Effector memory CD8-positive, alpha-beta T cell (primary cell): ENCODE measurements at regions not wholly inside any gene's neighbourhood (a gene's known extent, or its start where the extent isn't known, plus 50 kb on each side); places are given as distances from the start of the nearest gene placed in this dataset.

Source experiments
- ATAC-seq: fragments of 150-1000 bp; cut with Tn5 transposase; replicated peaks from 2 replicates; pipeline ENCODE4 v1.10.0; 2021; ENCODE audit warnings: mild to moderate bottlenecking, moderate library complexity
- DNase-seq, 3 experiments: peaks; one replicate each; pipeline ENCODE4 v3.0.0; 2021
- H3K27ac Mint-ChIP-seq, 2 donors: one replicate each; pipeline ENCODE4 v1.8.0; 2022; ENCODE audit warnings: mild to moderate bottlenecking in 2 of 2, mixed read lengths in 2 of 2, moderate library complexity in 2 of 2
- H3K27me3 Mint-ChIP-seq, 2 donors: one replicate each; pipeline ENCODE4 v1.8.0; 2022; ENCODE audit warnings: mixed read lengths in 2 of 2
- H3K36me3 Mint-ChIP-seq: one replicate; pipeline ENCODE4 v1.8.0; 2022; ENCODE audit warnings: mild to moderate bottlenecking, moderate library complexity, mixed read lengths; ENCODE audit not compliant: insufficient read depth
- H3K4me1 Mint-ChIP-seq, 2 donors: one replicate each; pipeline ENCODE4 v1.8.0; 2022; ENCODE audit warnings: low read depth in 2 of 2, mixed read lengths in 2 of 2
- H3K4me3 Mint-ChIP-seq, 2 donors: one replicate each; pipeline ENCODE4 v1.8.0; 2022; ENCODE audit warnings: mild to moderate bottlenecking in 2 of 2, mixed read lengths in 2 of 2, moderate library complexity in 2 of 2
- H3K9me3 Mint-ChIP-seq, 2 donors: one replicate each; pipeline ENCODE4 v1.8.0; 2022; ENCODE audit warnings: mixed read lengths in 2 of 2

- no peaks in the 10 kb centered on the region for H3K4me1 Mint-ChIP-seq
- H3K27me3 Mint-ChIP-seq = peaks cover 6 to 20% of the 10 kb centered on the region in 2 donors
- H3K9me3 Mint-ChIP-seq = no peaks in the 10 kb centered on the region
- DNase-seq (no peak), ATAC-seq (no peak)
- H3K36me3 Mint-ChIP-seq = no peaks in the 10 kb centered on the region
- H3K4me3 Mint-ChIP-seq = no peak overlapping the region
- no peak overlapping the region for H3K27ac Mint-ChIP-seq
Observed at GRCh38 chr6:165913676-165914570, 250.9 kb upstream of the PDE10A start.

GRCh38 chr6:165910184-165910966 is 247.3 kb upstream of the PDE10A start:
- ATAC-seq = no peak
- no peaks in the 10 kb centered on the region for H3K4me1 Mint-ChIP-seq
- H3K27me3 Mint-ChIP-seq = peaks cover 6 to 25% of the 10 kb centered on the region in 2 donors
- H3K4me3 Mint-ChIP-seq = no peak overlapping the region
- H3K36me3 Mint-ChIP-seq = peaks cover 2% of the 10 kb centered on the region
- no peak for DNase-seq
- no peaks in the 10 kb centered on the region for H3K9me3 Mint-ChIP-seq
- H3K27ac Mint-ChIP-seq = no peak overlapping the region

GRCh38 chr6:165906736-165907135 is 243.7 kb upstream of the PDE10A start:
- Mint-ChIP-seq H3K36me3 (peaks cover 2% of the 10 kb centered on the region), H3K4me1 (no peaks in the 10 kb centered on the region), H3K4me3 (no peak overlapping the region), H3K27ac (no peak overlapping the region), H3K9me3 (no peaks in the 10 kb centered on the region), H3K27me3 (peaks cover 14 to 25% of the 10 kb centered on the region in 2 donors)
- ATAC-seq (no peak), DNase-seq (no peak)

GRCh38 chr6:165905744-165906143 is 242.7 kb upstream of the PDE10A start:
- DNase-seq (no peak), ATAC-seq (no peak)
- H3K27ac Mint-ChIP-seq = no peak overlapping the region
- peaks cover 2% of the 10 kb centered on the region for H3K36me3 Mint-ChIP-seq
- peaks cover 16 to 29% of the 10 kb centered on the region in 2 donors for H3K27me3 Mint-ChIP-seq
- no peaks in the 10 kb centered on the region for H3K4me1 Mint-ChIP-seq
- H3K9me3 Mint-ChIP-seq = no peaks in the 10 kb centered on the region
- H3K4me3 Mint-ChIP-seq = no peak overlapping the region

- Mint-ChIP-seq H3K4me1 (no peaks in the 10 kb centered on the region), H3K27me3 (peaks cover 28 to 33% of the 10 kb centered on the region in 2 donors), H3K9me3 (no peaks in the 10 kb centered on the region), H3K36me3 (no peaks in the 10 kb centered on the region), H3K27ac (no peak overlapping the region), H3K4me3 (no peak overlapping the region)
- DNase-seq (no peak), ATAC-seq (no peak)
Observed at GRCh38 chr6:165900970-165901369, 237.9 kb upstream of the PDE10A start.

GRCh38 chr6:165899611-165900010 is 236.6 kb upstream of the PDE10A start:
- DNase-seq (no peak), ATAC-seq (no peak)
- H3K36me3 Mint-ChIP-seq = no peaks in the 10 kb centered on the region
- H3K4me3 Mint-ChIP-seq = no peak overlapping the region
- no peak overlapping the region for H3K27ac Mint-ChIP-seq
- H3K27me3 Mint-ChIP-seq = peaks cover 32 to 42% of the 10 kb centered on the region in 2 donors
- H3K4me1 Mint-ChIP-seq = no peaks in the 10 kb centered on the region
- H3K9me3 Mint-ChIP-seq = no peaks in the 10 kb centered on the region

GRCh38 chr6:165895421-165896165 is 232.6 kb upstream of the PDE10A start:
- peaks cover 31 to 59% of the 10 kb centered on the region in 2 donors for H3K27me3 Mint-ChIP-seq
- DNase-seq (no peak), ATAC-seq (no peak)
- no peaks in the 10 kb centered on the region for H3K36me3 Mint-ChIP-seq
- H3K27ac Mint-ChIP-seq = no peak overlapping the region
- H3K4me3 Mint-ChIP-seq = no peak overlapping the region
- no peaks in the 10 kb centered on the region for H3K4me1 Mint-ChIP-seq
- peaks cover 0 to 1% of the 10 kb centered on the region in 2 donors for H3K9me3 Mint-ChIP-seq

- no peak overlapping the region for H3K4me3 Mint-ChIP-seq
- DNase-seq = no peak
Observed at GRCh38 chr6:165894171-165894825, 231.3 kb upstream of the PDE10A start.

GRCh38 chr6:165893431-165893830 is 230.4 kb upstream of the PDE10A start:
- Mint-ChIP-seq H3K27me3 (peaks cover 22 to 52% of the 10 kb centered on the region in 2 donors), H3K4me3 (no peak overlapping the region), H3K9me3 (peaks cover 0 to 1% of the 10 kb centered on the region in 2 donors), H3K36me3 (no peaks in the 10 kb centered on the region), H3K4me1 (no peaks in the 10 kb centered on the region), H3K27ac (no peak overlapping the region)
- ATAC-seq = no peak
- DNase-seq = no peak

More at GRCh38 chr6:165894171-165894825, 231.3 kb upstream of the PDE10A start:
- ATAC-seq = no peak
- Mint-ChIP-seq H3K27ac (no peak overlapping the region), H3K4me1 (no peaks in the 10 kb centered on the region), H3K36me3 (no peaks in the 10 kb centered on the region), H3K9me3 (peaks cover 0 to 1% of the 10 kb centered on the region in 2 donors), H3K27me3 (peaks cover 28 to 59% of the 10 kb centered on the region in 2 donors)

GRCh38 chr6:165891320-165891719 is 228.3 kb upstream of the PDE10A start:
- H3K27me3 Mint-ChIP-seq = peaks cover 14 to 34% of the 10 kb centered on the region in 2 donors
- H3K36me3 Mint-ChIP-seq = no peaks in the 10 kb centered on the region
- H3K9me3 Mint-ChIP-seq = peaks cover 0 to 1% of the 10 kb centered on the region in 2 donors
- H3K4me3 Mint-ChIP-seq = no peak overlapping the region
- no peaks in the 10 kb centered on the region for H3K4me1 Mint-ChIP-seq
- no peak overlapping the region for H3K27ac Mint-ChIP-seq
- DNase-seq (no peak), ATAC-seq (no peak)

GRCh38 chr6:165890404-165890735 is 227.3 kb upstream of the PDE10A start:
- no peak for ATAC-seq
- H3K4me3 Mint-ChIP-seq = no peak overlapping the region
- no peaks in the 10 kb centered on the region for H3K4me1 Mint-ChIP-seq
- H3K27me3 Mint-ChIP-seq = peaks cover 10 to 28% of the 10 kb centered on the region in 2 donors
- peaks cover 0 to 1% of the 10 kb centered on the region in 2 donors for H3K9me3 Mint-ChIP-seq
- H3K27ac Mint-ChIP-seq = no peak overlapping the region
- no peak for DNase-seq
- H3K36me3 Mint-ChIP-seq = no peaks in the 10 kb centered on the region

- H3K27me3 Mint-ChIP-seq = peaks cover 15 to 29% of the 10 kb centered on the region in 2 donors
- peaks cover 3% of the 10 kb centered on the region for H3K36me3 Mint-ChIP-seq
- no peak overlapping the region for H3K27ac Mint-ChIP-seq
Observed at GRCh38 chr6:165889636-165890403, 226.8 kb upstream of the PDE10A start.

More at GRCh38 chr6:165889636-165890403, 226.8 kb upstream of the PDE10A start:
- DNase-seq (no peak), ATAC-seq (no peak)
- peaks cover 0 to 1% of the 10 kb centered on the region in 2 donors for H3K9me3 Mint-ChIP-seq
- H3K4me1 Mint-ChIP-seq = peaks cover 3% of the 10 kb centered on the region in 2 donors
- no peak overlapping the region for H3K4me3 Mint-ChIP-seq
